GM21825 (cell line): ENCODE measurements at regions not wholly inside any gene's neighbourhood (a gene's known extent, or its start where the extent isn't known, plus 50 kb on each side); places are given as distances from the start of the nearest gene placed in this dataset.

Experiments
- ATAC-seq: cut with Tn5 transposase; IDR thresholded peaks from one replicate; pipeline ENCODE4 v1.9.1; 2021; ENCODE audit warnings: mild to moderate bottlenecking, moderate library complexity; ENCODE audit not compliant: unreplicated experiment

DNA sequence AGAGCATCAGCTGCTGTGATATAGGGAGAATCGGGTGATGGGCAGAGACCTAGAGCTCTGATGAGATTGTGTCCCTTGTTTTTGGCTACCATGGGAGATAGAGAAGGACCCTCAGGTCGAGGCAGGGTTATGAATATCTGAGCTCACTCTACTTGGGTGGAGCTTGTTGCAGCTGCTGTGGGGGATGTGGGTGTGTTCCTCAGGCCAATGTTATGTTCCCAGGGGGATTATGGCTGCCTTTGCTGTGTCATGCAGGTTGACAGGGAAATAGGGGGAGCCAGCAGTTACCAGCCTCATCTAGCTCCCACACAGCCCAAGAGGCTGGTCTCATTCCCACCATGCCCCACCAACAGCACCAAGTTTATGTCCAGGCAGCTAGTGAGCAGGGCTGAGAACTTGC is 131.5 kb downstream of the TRIM42 start:
- ATAC-seq: no peak

GRCh38 chr3:140816372-140817195 is 125.1 kb upstream of the SLC25A36 start:
- peak; percentile 96 for ATAC-seq

GRCh38 chr3:140821493-140821892 is 120.1 kb upstream of the SLC25A36 start:
- no peak for ATAC-seq

DNA sequence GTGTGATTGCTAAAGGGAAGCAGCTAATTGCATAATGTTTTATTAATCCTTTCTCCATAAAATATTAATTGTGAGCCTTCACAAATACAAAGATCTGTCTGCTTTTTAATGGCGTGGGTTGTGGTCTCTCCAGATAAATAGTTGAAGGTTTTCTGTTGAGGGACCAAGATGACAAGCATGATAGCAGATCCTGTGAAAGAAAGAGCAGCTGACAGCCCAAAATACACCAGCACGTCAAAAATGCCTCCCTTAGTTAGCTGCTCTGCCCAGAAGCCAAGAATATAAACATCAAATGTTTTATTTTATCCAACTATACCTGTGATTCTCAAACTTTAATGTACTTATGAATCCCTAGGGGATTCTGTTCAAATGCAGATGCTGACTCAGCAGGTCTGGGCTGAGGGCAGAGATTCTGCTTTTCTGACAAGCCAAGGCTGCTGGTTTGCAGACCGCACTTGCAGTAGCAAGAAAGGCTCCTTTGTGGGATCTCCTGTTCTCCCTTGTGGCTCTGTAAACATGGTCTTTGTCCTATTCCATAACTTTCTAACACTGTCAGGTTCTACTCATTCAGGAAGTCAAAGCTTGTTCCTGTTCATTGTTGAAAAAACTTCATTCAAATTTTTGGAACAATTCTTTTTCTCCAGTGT is 119.1 kb upstream of the SLC25A36 start:
- ATAC-seq: no peak

DNA sequence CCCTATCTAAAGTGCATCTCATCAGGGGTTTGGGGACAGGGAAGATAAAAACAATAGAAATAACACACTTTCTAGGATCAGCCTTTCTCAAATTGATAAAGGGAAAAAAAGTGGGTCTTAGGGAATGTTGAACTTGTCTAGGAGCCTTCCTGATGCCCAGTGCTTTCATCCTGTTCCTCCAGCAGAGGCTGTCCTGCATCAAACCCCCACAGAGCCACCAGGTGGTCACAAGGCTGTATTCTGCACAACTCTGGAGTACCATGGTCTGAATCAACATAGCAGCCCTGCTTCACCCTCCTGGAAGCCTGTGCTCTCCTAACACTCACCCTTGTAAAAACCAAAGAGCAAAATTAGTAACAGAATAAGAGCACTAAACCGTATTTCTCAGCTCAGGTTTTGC is 118.5 kb upstream of the SLC25A36 start:
- ATAC-seq: no peak

GRCh38 chr3:140827894-140828293 is 113.7 kb upstream of the SLC25A36 start:
- no peak for ATAC-seq

GRCh38 chr3:140828585-140828984 is 113.1 kb upstream of the SLC25A36 start:
- ATAC-seq: no peak

DNA sequence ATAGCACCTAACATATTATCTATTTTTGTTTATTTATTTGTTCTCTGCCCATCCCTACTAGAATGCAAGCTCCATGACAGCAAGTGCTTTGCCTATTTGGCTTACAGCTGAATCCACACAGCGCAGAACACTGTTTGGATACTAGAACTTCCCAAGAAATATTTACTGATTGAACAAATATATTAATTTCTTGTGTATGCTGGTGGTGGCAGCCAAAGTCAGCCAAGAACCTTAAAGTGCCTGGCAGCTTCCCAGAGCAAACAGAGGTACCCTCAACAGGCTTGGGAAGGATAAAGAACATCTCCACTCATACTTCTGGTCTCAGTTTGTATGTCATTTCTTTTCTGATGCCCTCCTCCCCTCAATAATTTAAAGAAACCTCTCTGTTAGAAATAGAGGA is 111.8 kb upstream of the SLC25A36 start:
- ATAC-seq: no peak

DNA sequence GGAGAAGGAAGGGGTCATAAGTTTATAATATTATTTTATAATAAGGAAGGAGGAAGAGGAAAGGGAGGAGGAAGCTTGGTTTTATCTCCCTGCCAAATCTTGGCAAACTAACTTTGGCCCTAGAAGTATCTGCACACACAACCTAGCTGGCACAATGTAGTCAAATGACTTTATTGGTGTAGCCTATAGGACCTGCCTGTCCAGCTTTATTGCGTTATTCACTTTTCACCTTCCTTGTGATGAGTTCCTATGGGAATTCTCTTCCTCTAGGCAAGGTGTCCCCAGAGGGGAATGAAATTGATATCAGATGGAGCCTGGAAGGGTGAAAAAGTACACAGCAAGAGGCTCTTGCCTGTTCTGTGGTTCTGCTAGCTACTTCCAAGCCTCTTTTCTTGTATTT is 111.2 kb upstream of the SLC25A36 start:
- ATAC-seq: no peak

DNA sequence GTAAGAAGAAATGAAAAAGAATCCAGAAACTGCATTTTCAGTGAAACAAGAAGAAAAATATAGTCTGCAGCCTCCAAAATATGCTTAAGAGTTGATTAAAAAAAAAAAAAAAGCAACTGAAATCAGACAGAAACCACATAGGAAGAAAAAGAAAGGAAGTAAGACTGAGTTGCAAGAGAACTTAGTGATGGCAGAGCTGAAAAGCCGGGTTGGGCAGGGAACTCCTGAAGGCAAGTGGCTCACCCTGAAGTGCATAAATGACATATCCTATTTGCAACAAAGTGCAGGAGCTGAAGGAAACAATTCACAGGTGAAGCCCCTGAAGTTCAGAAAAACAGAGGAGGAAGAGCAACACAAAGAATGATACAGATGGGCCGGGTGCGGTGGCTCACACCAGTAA is 108.8 kb upstream of the SLC25A36 start:
- ATAC-seq: peak; percentile 86

GRCh38 chr3:140834266-140835037 is 107.2 kb upstream of the SLC25A36 start:
- no peak for ATAC-seq

DNA sequence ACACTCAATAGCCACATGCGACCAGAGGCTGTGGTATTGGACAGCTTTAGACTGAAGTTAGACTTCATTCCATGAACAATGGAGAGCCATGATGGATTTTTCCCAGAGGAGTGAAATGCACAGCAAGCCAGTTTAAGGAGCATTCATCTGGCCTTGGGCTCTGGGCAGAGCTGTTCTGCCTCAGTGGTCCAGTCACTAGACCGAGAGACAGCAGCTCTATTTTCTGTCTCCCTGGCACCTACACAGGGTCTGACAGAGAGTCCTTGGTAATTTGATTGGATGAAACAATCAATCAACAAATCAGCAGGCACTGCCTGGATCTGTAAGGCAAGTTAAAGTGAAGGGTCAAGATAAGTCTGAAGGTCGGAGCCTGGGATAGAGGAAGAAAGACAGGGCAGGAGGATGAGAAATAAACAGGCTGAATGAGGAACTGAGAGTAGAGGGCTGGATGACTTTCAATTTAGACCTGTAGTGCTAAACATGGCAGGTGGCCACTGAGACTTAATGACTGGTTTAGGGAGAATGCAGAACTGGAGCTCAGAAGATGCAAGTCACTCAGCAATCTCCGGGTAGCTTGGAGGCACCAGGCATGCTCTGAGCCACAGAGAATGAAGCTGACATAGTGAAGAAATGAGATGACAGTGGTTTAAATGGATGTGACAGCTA is 98.5 kb upstream of the SLC25A36 start:
- ATAC-seq: peak; percentile 92

- peak; percentile 2 for ATAC-seq
Observed at GRCh38 chr3:140843656-140844055, 98.0 kb upstream of the SLC25A36 start.

- ATAC-seq: no peak
Observed at GRCh38 chr3:140844072-140844471, 97.6 kb upstream of the SLC25A36 start.

- peak; percentile 54 for ATAC-seq
Observed at GRCh38 chr3:140845882-140846281, 95.8 kb upstream of the SLC25A36 start.

GRCh38 chr3:140848666-140849065 is 93.0 kb upstream of the SLC25A36 start:
- no peak for ATAC-seq

- no peak for ATAC-seq
Observed at GRCh38 chr3:140850210-140850955, 91.3 kb upstream of the SLC25A36 start.

DNA sequence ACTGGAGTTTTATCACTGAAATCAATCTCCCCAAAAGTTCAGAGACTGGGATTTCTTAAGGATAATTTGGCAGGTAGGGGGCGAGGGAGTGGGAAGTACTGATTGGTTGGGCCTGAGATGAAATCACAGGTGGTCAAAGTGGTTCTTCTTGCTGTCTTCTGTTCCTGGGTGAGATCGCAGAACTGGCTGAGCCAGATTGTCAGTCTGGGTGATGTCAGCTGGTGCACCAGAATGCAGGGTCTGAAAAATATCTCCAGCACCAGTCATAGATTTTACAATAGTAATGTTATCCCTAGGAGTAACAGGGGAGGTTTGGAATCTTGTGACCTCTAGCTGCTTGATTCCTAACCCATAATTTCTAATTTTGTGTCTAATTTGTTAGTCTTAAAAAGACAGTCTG is 86.7 kb upstream of the SLC25A36 start:
- ATAC-seq: no peak

GRCh38 chr3:140856905-140857304 is 84.7 kb upstream of the SLC25A36 start:
- no peak for ATAC-seq

- ATAC-seq: no peak
Observed at GRCh38 chr3:140857993-140858392, 83.6 kb upstream of the SLC25A36 start.
